WTC11 (cell line): ENCODE measurements at regions not wholly inside any gene's neighbourhood (a gene's known extent, or its start where the extent isn't known, plus 50 kb on each side); places are given as distances from the start of the nearest gene placed in this dataset.

Source experiments
- ATAC-seq: fragments of 200-7000 bp; cut with Tn5 transposase; 2 replicates; pipeline ENCODE4 v1.10.0; 2021; ENCODE audit warnings: mild to moderate bottlenecking, moderate library complexity
- CTCF ChIA-PET: fragments of 300-600 bp; sonication (Branson Sonifier 250); formaldehyde crosslinking; loops from one replicate; lab custom pipeline; 2021; ENCODE audit warnings: antibody characterized with exemption; lab: Charles Lee
- POLR2A ChIA-PET: fragments of 350-600 bp; sonication (Branson Sonifier 250); formaldehyde crosslinking; loops from one replicate; lab custom pipeline; 2021; ENCODE audit warnings: antibody characterized with exemption; lab: Charles Lee
- DNase-seq: peaks from one replicate; pipeline ENCODE4 v3.0.0; 2021; ENCODE audit warnings: low spot score
- H3K27ac Mint-ChIP-seq: 2 replicates; pipeline ENCODE4 v1.8.0; 2021; ENCODE audit warnings: mixed read lengths
- H3K27me3 Mint-ChIP-seq: 2 replicates; pipeline ENCODE4 v1.8.0; 2021; ENCODE audit warnings: low read depth, mild to moderate bottlenecking, moderate library complexity, mixed read lengths
- H3K36me3 Mint-ChIP-seq: 2 replicates; pipeline ENCODE4 v1.8.0; 2021; ENCODE audit warnings: mixed read lengths
- H3K4me1 Mint-ChIP-seq: 2 replicates; pipeline ENCODE4 v1.8.0; 2022; ENCODE audit warnings: mixed read lengths
- H3K4me3 Mint-ChIP-seq: 2 replicates; pipeline ENCODE4 v1.8.0; 2021; ENCODE audit warnings: mild to moderate bottlenecking, moderate library complexity, mixed read lengths
- H3K9me3 Mint-ChIP-seq: 2 replicates; pipeline ENCODE4 v1.8.0; 2021; ENCODE audit warnings: mixed read lengths
- AFF4 ChIP-seq: sonication (generic); formaldehyde crosslinking; IDR thresholded peaks from 2 replicates; pipeline ENCODE4 v1.8.1; 2023; ENCODE audit warnings: mild to moderate bottlenecking, missing genetic modification reagents, borderline replicate concordance
- ATF1 ChIP-seq: sonication (generic); formaldehyde crosslinking; IDR thresholded peaks from 2 replicates; pipeline ENCODE4 v1.8.1; 2023; ENCODE audit warnings: mild to moderate bottlenecking, moderate library complexity, missing genetic modification reagents
- ATF6 ChIP-seq: sonication (generic); formaldehyde crosslinking; IDR thresholded peaks from 2 replicates; pipeline ENCODE4 v1.8.1; 2023; ENCODE audit warnings: mild to moderate bottlenecking, missing genetic modification reagents
- FOXP1 ChIP-seq: sonication (generic); formaldehyde crosslinking; IDR thresholded peaks from 2 replicates; pipeline ENCODE4 v1.8.0; 2022; ENCODE audit warnings: missing genetic modification reagents, mild to moderate bottlenecking, moderate library complexity, borderline replicate concordance
- GTF2I ChIP-seq: fragments of 250-450 bp; sonication (Bioruptor Pico); conservative IDR thresholded peaks from 2 replicates; pipeline ENCODE4 v1.4.0; 2021; ENCODE audit warnings: mild to moderate bottlenecking
- NR1H2 ChIP-seq: sonication (generic); formaldehyde crosslinking; IDR thresholded peaks from 2 replicates; pipeline ENCODE4 v1.9.0; 2021; ENCODE audit warnings: mild to moderate bottlenecking, moderate library complexity, missing genetic modification reagents
- PREB ChIP-seq: sonication (generic); formaldehyde crosslinking; IDR thresholded peaks from 2 replicates; pipeline ENCODE4 v1.8.1; 2022; ENCODE audit warnings: mild to moderate bottlenecking, missing genetic modification reagents, moderate library complexity, borderline replicate concordance
- RELA ChIP-seq: sonication (generic); formaldehyde crosslinking; IDR thresholded peaks from 2 replicates; pipeline ENCODE4 v1.8.1; 2022; ENCODE audit warnings: missing genetic modification reagents, mild to moderate bottlenecking, borderline replicate concordance
- STAT6 ChIP-seq: sonication (generic); formaldehyde crosslinking; conservative IDR thresholded peaks from 2 replicates; pipeline ENCODE4 v1.8.1; 2023; ENCODE audit warnings: mild to moderate bottlenecking, low read depth, missing genetic modification reagents, moderate library complexity
- TP53 ChIP-seq: sonication (generic); formaldehyde crosslinking; IDR thresholded peaks from 2 replicates; pipeline ENCODE4 v1.8.1; 2023; ENCODE audit warnings: mild to moderate bottlenecking, missing genetic modification reagents
- USF2 ChIP-seq: sonication (generic); formaldehyde crosslinking; IDR thresholded peaks from 2 replicates; pipeline ENCODE4 v1.8.1; 2023; ENCODE audit warnings: mild to moderate bottlenecking, missing genetic modification reagents, moderate library complexity
- ZNF121 ChIP-seq: sonication (generic); formaldehyde crosslinking; IDR thresholded peaks from 2 replicates; pipeline ENCODE4 v1.8.0; 2023; ENCODE audit warnings: missing genetic modification reagents
- ZNF138 ChIP-seq: sonication (generic); formaldehyde crosslinking; conservative IDR thresholded peaks from 2 replicates; pipeline ENCODE4 v1.8.1; 2022; ENCODE audit warnings: mild to moderate bottlenecking, moderate library complexity, missing genetic modification reagents
- ZNF263 ChIP-seq: sonication (generic); formaldehyde crosslinking; IDR thresholded peaks from 2 replicates; pipeline ENCODE4 v1.8.1; 2022; ENCODE audit warnings: low read depth, mild to moderate bottlenecking, moderate library complexity, missing genetic modification reagents
- ZNF281 ChIP-seq: sonication (generic); formaldehyde crosslinking; IDR thresholded peaks from 2 replicates; pipeline ENCODE4 v1.8.0; 2023; ENCODE audit warnings: mild to moderate bottlenecking, missing genetic modification reagents
- ZNF425 ChIP-seq: fragments of 250-450 bp; sonication (Bioruptor Pico); conservative IDR thresholded peaks from 2 replicates; pipeline ENCODE4 v1.9.0; 2021; ENCODE audit warnings: mild to moderate bottlenecking
- ZSCAN18 ChIP-seq: fragments of 250-450 bp; sonication (Bioruptor Pico); IDR thresholded peaks from 2 replicates; pipeline ENCODE4 v2.1.2; 2022; ENCODE audit warnings: mild to moderate bottlenecking, moderate library complexity

- TF ChIP-seq ZNF425 (CRISPR knock-in tag) (no peak), ZSCAN18 (CRISPR knock-in tag) (no peak), TP53 (CRISPR knock-in tag) (no peak), GTF2I (CRISPR knock-in tag) (no peak), ZNF263 (CRISPR knock-in tag) (no peak), PREB (CRISPR knock-in tag) (no peak), USF2 (CRISPR knock-in tag) (no peak), ATF1 (CRISPR knock-in tag) (no peak), FOXP1 (CRISPR knock-in tag) (no peak)
These were observed 766.0 kb upstream of the PCDH9 start (continued) for GRCh38 chr13:67996101-67996500.

- ATAC-seq: no peak
- 0 out of 2 replicates have a peak, but pooled peaks cover 3% of the 10 kb centered on the region for H3K9me3 Mint-ChIP-seq
- ChIA-PET POLR2A (no interaction called here), CTCF (no interaction called here)
- H3K27me3 Mint-ChIP-seq: no peaks in the 10 kb centered on the region
- TF ChIP-seq AFF4 (CRISPR knock-in tag) (no peak), USF2 (CRISPR knock-in tag) (no peak), STAT6 (CRISPR knock-in tag) (no peak), ZNF138 (CRISPR knock-in tag) (no peak), ATF6 (CRISPR knock-in tag) (no peak), GTF2I (CRISPR knock-in tag) (no peak), ZNF121 (CRISPR knock-in tag) (no peak), RELA (CRISPR knock-in tag) (no peak), TP53 (CRISPR knock-in tag) (no peak), NR1H2 (no peak), ZNF281 (CRISPR knock-in tag) (no peak)
- TF ChIP-seq, all 79 proteins: peak for 0
- no peaks in the 10 kb centered on the region for H3K36me3 Mint-ChIP-seq
- no peak overlapping the region for H3K4me3 Mint-ChIP-seq
- DNase-seq: no peak
- no peak overlapping the region for H3K27ac Mint-ChIP-seq
- no peaks in the 10 kb centered on the region for H3K4me1 Mint-ChIP-seq
These were observed 760.7 kb upstream of the PCDH9 start for GRCh38 chr13:67990868-67991267.
